Neural cell (in vitro differentiated cells): ENCODE measurements at regions not wholly inside any gene's neighbourhood (a gene's known extent, or its start where the extent isn't known, plus 50 kb on each side); places are given as distances from the start of the nearest gene placed in this dataset.

ENCODE experiments used
- H2AFZ ChIP-seq: fragments of 200-600, 300-800 bp; sonication (generic), shearing (Covaris generic); 2 replicates; pipeline ENCODE4 v1.6.0; 2014; ENCODE audit warnings: low read depth, mild to moderate bottlenecking, antibody characterized with exemption, low read length, moderate library complexity
- H3F3A ChIP-seq: fragments of 200-600 bp; shearing (Covaris generic); 2 replicates; pipeline ENCODE4 v1.6.1; 2016; ENCODE audit warnings: mild to moderate bottlenecking, moderate library complexity, mixed read lengths, antibody characterized with exemption, low read length; ENCODE audit not compliant: insufficient read depth, poor library complexity, severe bottlenecking
- H3K27ac ChIP-seq: fragments of 200-600, 300-800 bp; sonication (generic), shearing (Covaris generic); 2 replicates; pipeline ENCODE4 v1.5.1; 2014; ENCODE audit warnings: mild to moderate bottlenecking, low read length, moderate library complexity
- H3K27me3 ChIP-seq: fragments of 300-800, 200-600 bp; sonication (generic), shearing (Covaris generic); 2 replicates; pipeline ENCODE4 v1.6.0; 2014; ENCODE audit warnings: mild to moderate bottlenecking, low read depth, low read length, moderate library complexity; ENCODE audit not compliant: insufficient read depth
- H3K36me3 ChIP-seq: fragments of 300-800, 200-600 bp; sonication (generic), shearing (Covaris generic); 2 replicates; pipeline ENCODE4 v1.5.1; 2014; ENCODE audit warnings: mild to moderate bottlenecking, antibody characterized with exemption, low read length, moderate library complexity; ENCODE audit not compliant: insufficient read depth
- H3K4me2 ChIP-seq: fragments of 300-800, 200-600 bp; sonication (generic), shearing (Covaris generic); 2 replicates; pipeline ENCODE4 v1.6.0; 2014; ENCODE audit warnings: mild to moderate bottlenecking, low read length
- H3K4me3 ChIP-seq: fragments of 300-800, 200-600 bp; sonication (generic), shearing (Covaris generic); 2 replicates; pipeline ENCODE4 v1.5.1; 2014; ENCODE audit warnings: mild to moderate bottlenecking, low read length, moderate library complexity
- H3K79me2 ChIP-seq: fragments of 200-600 bp; shearing (Covaris generic); replicated peaks from 2 replicates; pipeline ENCODE4 v1.6.0; 2014; ENCODE audit warnings: mild to moderate bottlenecking, low read length, moderate library complexity; ENCODE audit not compliant: insufficient read depth
- H3K9ac ChIP-seq: fragments of 300-800, 200-600 bp; sonication (generic), shearing (Covaris generic); 2 replicates; pipeline ENCODE4 v1.6.1; 2016; ENCODE audit warnings: mild to moderate bottlenecking, low read length, mixed read lengths
- H3K9me2 ChIP-seq: fragments of 200-600 bp; shearing (Covaris generic); 2 replicates; pipeline ENCODE4 v1.6.1; 2016; ENCODE audit warnings: mild to moderate bottlenecking, low read length, mixed read lengths; ENCODE audit not compliant: insufficient read depth
- H3K9me3 ChIP-seq: fragments of 200-600, 300-800 bp; sonication (generic), shearing (Covaris generic); 2 replicates; pipeline ENCODE4 v1.6.1; 2016; ENCODE audit warnings: mild to moderate bottlenecking, mixed run types, low read length, moderate library complexity, mixed read lengths
- H4K20me1 ChIP-seq: fragments of 200-600 bp; shearing (Covaris generic); 2 replicates; pipeline ENCODE4 v1.6.1; 2016; ENCODE audit warnings: mild to moderate bottlenecking, mixed run types; ENCODE audit not compliant: insufficient read depth
- CTCF ChIP-seq: fragments of 450-650 bp; IDR thresholded peaks from 2 replicates; pipeline ENCODE4 v1.5.1; 2014; ENCODE audit warnings: antibody characterized with exemption, mild to moderate bottlenecking, moderate library complexity; ENCODE audit not compliant: poor library complexity, severe bottlenecking
- EP300 ChIP-seq: fragments of 450-650 bp; conservative IDR thresholded peaks from 2 replicates; pipeline ENCODE4 v1.6.1; 2014; ENCODE audit warnings: antibody characterized with exemption, mild to moderate bottlenecking, moderate library complexity; ENCODE audit not compliant: poor library complexity, severe bottlenecking
- EZH2 ChIP-seq: fragments of 200-600, 300-800 bp; shearing (Covaris generic), sonication (generic); IDR thresholded peaks from 2 replicates; pipeline ENCODE4 v1.6.1; 2014; ENCODE audit warnings: antibody characterized with exemption, low read length, borderline replicate concordance, mild to moderate bottlenecking; ENCODE audit not compliant: insufficient read depth, poor library complexity, severe bottlenecking
- MXI1 ChIP-seq: fragments of 450-650 bp; conservative IDR thresholded peaks from 2 replicates; pipeline ENCODE4 v1.6.1; 2014; ENCODE audit warnings: antibody characterized with exemption, mild to moderate bottlenecking; ENCODE audit not compliant: poor library complexity, severe bottlenecking
- POLR2AphosphoS5 ChIP-seq: IDR thresholded peaks from 2 replicates; pipeline ENCODE4 v1.6.1; 2012
- RAD21 ChIP-seq: fragments of 450-650 bp; conservative IDR thresholded peaks from 2 replicates; pipeline ENCODE4 v1.6.1; 2014; ENCODE audit warnings: antibody characterized with exemption, mild to moderate bottlenecking, moderate library complexity
- REST ChIP-seq: IDR thresholded peaks from 2 replicates; pipeline ENCODE4 v1.6.1; 2012; ENCODE audit warnings: borderline replicate concordance
- SMC3 ChIP-seq: fragments of 450-650 bp; conservative IDR thresholded peaks from 2 replicates; pipeline ENCODE4 v1.6.1; 2014; ENCODE audit warnings: antibody characterized with exemption, mild to moderate bottlenecking, moderate library complexity; ENCODE audit not compliant: poor library complexity
- TAF1 ChIP-seq: IDR thresholded peaks from 2 replicates; pipeline ENCODE4 v1.6.1; 2012; ENCODE audit warnings: low read depth

GRCh38 chr1:42070996-42071395, 82.2 kb upstream of the GUCA2B start:
- Histone ChIP-seq H3K4me2 (no peak overlapping the region), H3K9ac (no peak overlapping the region), H3K4me3 (no peak overlapping the region), H4K20me1 (no peaks in the 10 kb centered on the region), H3F3A (no peaks in the 10 kb centered on the region), H2AFZ (no peak overlapping the region), H3K36me3 (no peaks in the 10 kb centered on the region), H3K27ac (no peak overlapping the region), H3K79me2 (no peaks in the 10 kb centered on the region), H3K9me2 (no peaks in the 10 kb centered on the region), H3K9me3 (no peaks in the 10 kb centered on the region), H3K27me3 (no peaks in the 10 kb centered on the region)
- TF ChIP-seq EP300, result no peak
- no peak for TF ChIP-seq CTCF
- no peak for TF ChIP-seq RAD21
- TF ChIP-seq TAF1, result no peak
- TF ChIP-seq SMC3, result no peak
- no peak for TF ChIP-seq EZH2
- no peak for TF ChIP-seq MXI1
- no peak for TF ChIP-seq POLR2AphosphoS5
- TF ChIP-seq REST, result no peak

- Histone ChIP-seq H3F3A (no peaks in the 10 kb centered on the region), H3K4me3 (no peak overlapping the region), H3K4me2 (no peak overlapping the region), H3K79me2 (no peaks in the 10 kb centered on the region), H2AFZ (no peak overlapping the region), H3K9me3 (no peaks in the 10 kb centered on the region), H4K20me1 (no peaks in the 10 kb centered on the region), H3K27ac (no peak overlapping the region), H3K27me3 (no peaks in the 10 kb centered on the region), H3K36me3 (no peaks in the 10 kb centered on the region), H3K9me2 (no peaks in the 10 kb centered on the region), H3K9ac (no peak overlapping the region)
- TF ChIP-seq RAD21, result no peak
- TF ChIP-seq MXI1, result no peak
- TF ChIP-seq CTCF, result no peak
- TF ChIP-seq POLR2AphosphoS5, result no peak
- TF ChIP-seq TAF1, result no peak
- no peak for TF ChIP-seq EP300
- no peak for TF ChIP-seq EZH2
- TF ChIP-seq REST, result no peak
- TF ChIP-seq SMC3, result no peak
These were observed 95.4 kb upstream of the GUCA2B start for GRCh38 chr1:42057800-42058199.
